ENCODE measurements at regions not wholly inside any gene's neighbourhood (a gene's known extent, or its start where the extent isn't known, plus 50 kb on each side); places are given as distances from the start of the nearest gene placed in this dataset.

DNA sequence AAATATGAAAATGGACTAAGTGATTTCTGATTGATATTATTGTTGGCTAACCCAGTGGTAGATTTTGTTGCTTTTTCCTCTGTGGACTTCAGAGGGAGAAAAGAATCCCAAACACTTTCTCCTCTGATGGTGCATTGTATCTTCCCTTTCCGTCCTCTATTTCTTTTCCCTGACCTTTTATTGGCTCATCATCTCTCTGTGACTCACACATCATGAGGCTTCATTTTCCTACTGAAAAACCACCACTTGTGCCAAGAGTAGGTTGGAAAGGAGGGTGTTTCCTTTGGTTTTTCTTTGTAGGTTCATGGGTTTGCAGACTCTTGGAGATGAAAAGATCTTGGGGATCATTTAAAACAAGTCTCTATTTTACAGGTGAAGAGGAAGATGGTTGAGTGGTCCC is 311.7 kb upstream of the JAG1 start:
- FAIRE-seq (no peak), DNase-seq (ENCODE audit: insufficient read length, low spot score) (no peak)
- TF ChIP-seq SPI1 (IDR thresholded peaks at IDR 0.05; ENCODE audit: low read depth, low read length) (no peak), POLR2A (IDR thresholded peaks at IDR 0.05; ENCODE audit: low read depth, low read length) (no peak), PAX5 (IDR thresholded peaks at IDR 0.05; ENCODE audit: insufficient read depth, low read length, severe bottlenecking) (no peak), TAF1 (IDR thresholded peaks at IDR 0.05; ENCODE audit: low read depth, low read length) (no peak), POU2F2 (IDR thresholded peaks at IDR 0.05; ENCODE audit: low read depth, low read length) (no peak), POLR2AphosphoS5 (IDR thresholded peaks at IDR 0.05; ENCODE audit: low read depth, low read length) (no peak)

DNA sequence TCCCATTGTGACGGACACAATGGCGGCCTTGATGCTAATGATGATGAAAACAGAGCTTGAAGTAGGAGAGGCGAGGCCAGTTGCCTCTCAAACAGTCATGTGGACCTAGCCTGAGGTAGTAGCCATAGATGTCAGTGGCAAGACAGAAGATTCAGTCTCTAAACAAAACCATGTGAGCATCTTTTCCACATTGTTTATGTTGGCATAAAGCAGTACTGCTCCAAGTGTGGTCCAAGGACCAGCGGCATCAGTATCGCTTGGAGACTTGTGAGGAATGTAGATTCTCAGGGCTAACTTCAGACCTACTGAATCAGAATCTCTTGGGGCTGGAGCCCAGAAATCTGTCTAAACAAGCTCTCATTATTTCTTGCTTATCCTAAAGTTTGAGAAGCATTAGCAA is 312.8 kb upstream of the JAG1 start:
- TF ChIP-seq POU2F2 (IDR thresholded peaks at IDR 0.05; ENCODE audit: low read depth, low read length) (no peak), POLR2A (IDR thresholded peaks at IDR 0.05; ENCODE audit: low read depth, low read length) (no peak), SPI1 (IDR thresholded peaks at IDR 0.05; ENCODE audit: low read depth, low read length) (no peak), POLR2AphosphoS5 (IDR thresholded peaks at IDR 0.05; ENCODE audit: low read depth, low read length) (no peak), TAF1 (IDR thresholded peaks at IDR 0.05; ENCODE audit: low read depth, low read length) (no peak), PAX5 (IDR thresholded peaks at IDR 0.05; ENCODE audit: insufficient read depth, low read length, severe bottlenecking) (no peak)
- no peak for DNase-seq (ENCODE audit: insufficient read length, low spot score)
- FAIRE-seq: no peak

DNA sequence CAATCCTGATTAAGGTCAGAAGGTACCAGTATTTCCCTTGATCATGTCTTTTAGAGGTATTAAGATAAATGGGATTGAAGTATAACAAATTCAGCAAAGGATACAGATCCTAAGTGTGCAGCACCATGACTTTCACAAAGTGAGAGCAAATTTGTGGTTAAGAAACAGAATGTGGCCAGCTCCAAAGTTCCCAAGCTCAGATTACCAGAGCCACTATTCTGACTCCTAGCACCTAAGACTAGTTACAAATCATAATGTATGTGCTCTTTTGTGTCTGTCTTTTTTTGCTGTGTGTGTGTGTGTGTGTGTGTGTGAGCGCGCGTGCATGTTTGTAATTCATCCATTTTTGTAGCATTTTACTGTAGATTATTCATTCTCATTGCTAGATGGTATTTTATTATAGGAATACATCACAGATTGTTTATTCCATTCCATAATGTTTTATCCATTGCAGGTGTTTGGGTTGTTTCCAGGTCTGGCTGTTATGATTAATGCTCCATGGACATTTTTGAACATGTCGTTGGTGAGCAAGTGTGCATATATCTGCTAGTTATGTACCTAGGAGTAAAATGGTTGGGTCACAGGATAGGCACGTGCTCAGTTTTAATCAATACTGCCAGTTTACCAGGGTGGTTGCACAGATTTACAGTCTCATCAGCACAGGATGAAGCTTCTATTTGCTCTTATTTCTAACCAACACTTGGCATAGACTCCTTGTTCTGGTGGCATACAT is 314.0 kb upstream of the JAG1 start:
- TF ChIP-seq POLR2AphosphoS5 (IDR thresholded peaks at IDR 0.05; ENCODE audit: low read depth, low read length) (no peak), PAX5 (IDR thresholded peaks at IDR 0.05; ENCODE audit: insufficient read depth, low read length, severe bottlenecking) (no peak), POLR2A (IDR thresholded peaks at IDR 0.05; ENCODE audit: low read depth, low read length) (no peak), TAF1 (IDR thresholded peaks at IDR 0.05; ENCODE audit: low read depth, low read length) (no peak), POU2F2 (IDR thresholded peaks at IDR 0.05; ENCODE audit: low read depth, low read length) (no peak), SPI1 (IDR thresholded peaks at IDR 0.05; ENCODE audit: low read depth, low read length) (no peak)
- no peak for DNase-seq (ENCODE audit: insufficient read length, low spot score)
- FAIRE-seq: no peak

DNA sequence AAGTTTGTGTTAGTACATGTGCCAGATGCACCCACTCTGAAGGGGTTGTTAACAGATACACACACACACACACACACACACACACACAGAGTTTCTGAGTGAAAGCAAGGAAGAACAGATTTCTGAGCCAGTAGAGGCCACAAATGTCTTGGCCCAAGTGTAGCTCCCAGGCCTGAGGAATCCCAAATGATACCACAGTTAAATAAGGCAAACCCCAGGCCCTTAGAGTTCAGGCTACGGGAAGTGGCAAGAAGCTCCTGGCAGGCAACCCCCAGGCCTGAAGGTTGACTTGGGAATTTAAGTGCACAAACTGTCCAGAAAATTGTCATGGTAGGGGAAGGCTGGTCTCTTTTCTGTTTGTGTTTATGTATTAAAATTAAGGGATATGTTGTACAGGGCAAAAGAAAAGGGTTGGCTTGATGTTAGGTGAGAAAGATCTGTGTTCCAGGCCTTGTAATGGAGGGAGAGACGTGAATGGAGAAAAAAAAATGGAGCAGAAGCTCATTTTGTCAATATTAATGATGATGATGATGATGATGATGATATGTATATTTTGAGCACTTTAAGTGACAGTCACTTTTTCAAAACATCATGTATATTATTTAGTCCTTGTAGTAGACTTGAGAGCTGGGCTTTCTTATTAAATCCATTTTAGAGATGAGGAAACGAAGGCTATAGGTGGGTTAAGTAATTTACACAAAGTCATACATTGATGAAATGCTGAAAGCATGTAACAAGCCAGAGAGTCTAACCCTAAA is 317.0 kb upstream of the JAG1 start:
- TF ChIP-seq POLR2AphosphoS5 (IDR thresholded peaks at IDR 0.05; ENCODE audit: low read depth, low read length): no peak
- no peak for TF ChIP-seq PAX5 (IDR thresholded peaks at IDR 0.05; ENCODE audit: insufficient read depth, low read length, severe bottlenecking)
- TF ChIP-seq TAF1 (IDR thresholded peaks at IDR 0.05; ENCODE audit: low read depth, low read length): no peak
- no peak for TF ChIP-seq POU2F2 (IDR thresholded peaks at IDR 0.05; ENCODE audit: low read depth, low read length)
- TF ChIP-seq POLR2A (IDR thresholded peaks at IDR 0.05; ENCODE audit: low read depth, low read length): no peak
- no peak for TF ChIP-seq SPI1 (IDR thresholded peaks at IDR 0.05; ENCODE audit: low read depth, low read length)
- DNase-seq (ENCODE audit: insufficient read length, low spot score) (no peak), FAIRE-seq (no peak)

DNA sequence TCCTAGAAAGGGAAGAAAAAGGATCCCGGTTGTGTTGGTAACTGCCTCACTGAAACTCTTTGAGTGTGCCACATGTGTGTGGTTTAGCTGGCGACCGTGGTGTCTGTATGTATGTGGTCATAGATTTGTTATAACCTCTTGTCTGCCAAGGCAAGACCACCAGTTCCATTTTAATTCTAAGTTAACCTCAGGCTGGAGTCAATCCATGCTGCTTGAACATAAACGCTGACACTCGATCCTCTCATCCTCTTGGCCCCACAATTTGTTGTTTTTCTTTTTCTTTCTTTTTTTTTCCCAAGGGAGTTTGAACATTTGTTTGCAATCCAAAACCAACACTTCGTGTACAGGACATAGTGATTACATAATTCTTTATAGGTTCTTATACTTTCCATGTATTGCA is 318.9 kb upstream of the JAG1 start:
- FAIRE-seq (no peak), DNase-seq (ENCODE audit: insufficient read length, low spot score) (no peak)
- TF ChIP-seq POLR2AphosphoS5 (IDR thresholded peaks at IDR 0.05; ENCODE audit: low read depth, low read length) (no peak), PAX5 (IDR thresholded peaks at IDR 0.05; ENCODE audit: insufficient read depth, low read length, severe bottlenecking) (no peak), TAF1 (IDR thresholded peaks at IDR 0.05; ENCODE audit: low read depth, low read length) (no peak), POU2F2 (IDR thresholded peaks at IDR 0.05; ENCODE audit: low read depth, low read length) (no peak), POLR2A (IDR thresholded peaks at IDR 0.05; ENCODE audit: low read depth, low read length) (no peak), SPI1 (IDR thresholded peaks at IDR 0.05; ENCODE audit: low read depth, low read length) (no peak)

DNA sequence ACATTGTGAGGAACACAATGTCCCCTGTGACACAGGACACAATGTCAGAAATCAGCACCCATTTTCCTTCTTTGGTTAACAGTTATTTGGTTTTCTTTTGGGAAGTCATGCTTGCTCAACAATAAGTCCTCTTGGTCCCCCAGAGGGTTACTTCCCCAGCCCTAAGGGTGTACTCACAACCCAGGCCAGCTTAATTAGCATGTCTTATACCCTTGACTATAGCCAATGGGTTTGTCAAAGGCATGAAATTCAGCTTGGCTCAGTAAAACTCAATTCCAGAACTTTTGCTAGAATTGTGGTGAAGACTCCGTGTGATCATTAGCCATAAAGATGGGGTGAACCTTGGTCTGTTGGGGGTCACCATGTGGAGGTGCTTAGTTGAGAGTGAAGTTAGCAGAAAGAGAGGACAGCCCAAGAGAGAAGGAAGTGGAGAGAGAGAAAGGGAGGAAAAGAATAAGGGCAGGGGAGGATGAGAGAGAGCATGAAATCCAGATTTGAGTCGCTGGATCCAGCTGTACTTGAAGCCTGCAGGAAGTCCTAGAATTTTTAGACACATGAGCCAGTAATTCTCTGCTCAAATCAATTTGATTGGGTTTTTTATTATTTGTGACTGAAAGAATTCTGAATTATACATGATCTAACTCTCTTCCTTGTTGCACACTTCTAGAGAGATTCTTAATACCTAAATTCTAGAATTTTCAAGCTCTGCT is 321.3 kb upstream of the JAG1 start:
- FAIRE-seq: no peak

DNA sequence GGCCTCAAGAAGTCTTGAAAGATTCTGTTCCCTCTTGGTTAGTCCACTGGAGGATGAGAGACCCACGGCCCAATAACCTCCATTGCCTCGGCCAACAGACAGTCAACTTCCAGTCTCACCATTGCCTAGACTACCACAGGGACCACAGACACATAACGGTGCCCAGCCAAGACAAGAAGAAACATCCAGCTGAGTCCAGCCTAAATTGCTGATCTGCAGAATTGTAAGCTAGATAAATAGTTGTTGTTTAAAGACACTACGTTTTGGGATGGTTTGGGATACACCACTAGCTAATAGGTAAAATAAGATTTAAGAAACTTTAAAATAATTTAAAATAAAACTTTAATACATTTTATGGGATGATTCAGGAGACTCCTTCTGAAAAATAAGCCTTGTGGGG is 324.7 kb upstream of the JAG1 start:
- DNase-seq (ENCODE audit: insufficient read length, low spot score) (no peak), FAIRE-seq (no peak)
- TF ChIP-seq POU2F2 (IDR thresholded peaks at IDR 0.05; ENCODE audit: low read depth, low read length) (no peak), SPI1 (IDR thresholded peaks at IDR 0.05; ENCODE audit: low read depth, low read length) (no peak), POLR2A (IDR thresholded peaks at IDR 0.05; ENCODE audit: low read depth, low read length) (no peak), POLR2AphosphoS5 (IDR thresholded peaks at IDR 0.05; ENCODE audit: low read depth, low read length) (no peak), PAX5 (IDR thresholded peaks at IDR 0.05; ENCODE audit: insufficient read depth, low read length, severe bottlenecking) (no peak), TAF1 (IDR thresholded peaks at IDR 0.05; ENCODE audit: low read depth, low read length) (no peak)

More for the DNA sequence above, 321.3 kb upstream of the JAG1 start:
- DNase-seq (ENCODE audit: insufficient read length, low spot score): no peak
- TF ChIP-seq TAF1 (IDR thresholded peaks at IDR 0.05; ENCODE audit: low read depth, low read length): no peak

DNA sequence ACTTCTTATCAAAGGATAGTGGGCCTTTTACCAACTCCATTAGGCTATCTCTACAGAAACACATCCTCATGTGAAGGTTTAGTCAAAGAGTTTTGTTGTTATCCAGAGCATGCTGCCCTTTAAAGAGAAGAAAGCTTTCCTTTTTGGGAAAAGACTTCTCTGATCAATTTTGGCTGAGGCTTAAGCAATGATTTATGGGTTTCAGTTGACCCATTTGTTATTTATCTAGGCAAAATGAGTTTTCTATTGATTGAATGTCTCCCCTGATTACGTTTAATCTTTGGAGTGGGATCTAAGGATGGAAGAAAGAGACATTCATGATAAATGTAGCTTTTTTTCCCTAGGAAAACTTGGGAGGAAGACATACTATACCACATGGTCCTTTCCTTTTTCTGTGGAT is 326.6 kb upstream of the JAG1 start:
- DNase-seq (ENCODE audit: insufficient read length, low spot score) (no peak), FAIRE-seq (no peak)
- TF ChIP-seq POLR2AphosphoS5 (IDR thresholded peaks at IDR 0.05; ENCODE audit: low read depth, low read length) (no peak), PAX5 (IDR thresholded peaks at IDR 0.05; ENCODE audit: insufficient read depth, low read length, severe bottlenecking) (no peak), SPI1 (IDR thresholded peaks at IDR 0.05; ENCODE audit: low read depth, low read length) (no peak), POLR2A (IDR thresholded peaks at IDR 0.05; ENCODE audit: low read depth, low read length) (no peak), TAF1 (IDR thresholded peaks at IDR 0.05; ENCODE audit: low read depth, low read length) (no peak), POU2F2 (IDR thresholded peaks at IDR 0.05; ENCODE audit: low read depth, low read length) (no peak)

DNA sequence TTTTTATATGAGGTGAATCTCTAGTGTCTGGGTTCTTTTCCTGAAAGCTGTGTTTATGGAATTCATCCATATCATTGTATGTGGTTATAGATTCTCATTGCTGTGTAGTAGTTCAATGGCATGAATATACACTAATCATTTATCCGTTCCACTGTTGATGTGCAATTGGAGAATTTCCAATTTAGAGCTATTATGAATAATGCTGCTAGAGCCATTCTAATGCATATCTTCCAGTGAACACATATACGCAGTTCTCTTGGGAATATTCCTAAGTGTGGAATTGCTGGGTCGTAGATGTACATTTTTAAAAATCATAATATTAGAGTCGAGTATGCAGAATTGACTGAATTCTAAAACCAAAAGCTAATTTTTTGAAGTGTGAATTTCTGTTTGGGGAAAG is 327.5 kb upstream of the JAG1 start:
- no peak for FAIRE-seq
- TF ChIP-seq POLR2A (IDR thresholded peaks at IDR 0.05; ENCODE audit: low read depth, low read length) (no peak), SPI1 (IDR thresholded peaks at IDR 0.05; ENCODE audit: low read depth, low read length) (no peak), POLR2AphosphoS5 (IDR thresholded peaks at IDR 0.05; ENCODE audit: low read depth, low read length) (no peak), PAX5 (IDR thresholded peaks at IDR 0.05; ENCODE audit: insufficient read depth, low read length, severe bottlenecking) (no peak), POU2F2 (IDR thresholded peaks at IDR 0.05; ENCODE audit: low read depth, low read length) (no peak)

More for the DNA sequence above, 327.5 kb upstream of the JAG1 start:
- DNase-seq (ENCODE audit: insufficient read length, low spot score): no peak
